Choroid plexus epithelial cell (primary cell): ENCODE measurements at regions not wholly inside any gene's neighbourhood (a gene's known extent, or its start where the extent isn't known, plus 50 kb on each side); places are given as distances from the start of the nearest gene placed in this dataset.

Experiments
- DNase-seq: peaks from one replicate; pipeline ENCODE4 v3.0.0-alpha.2; 2010; ENCODE audit warnings: low read depth
- H3K4me3 ChIP-seq: 2 replicates; pipeline ENCODE4 v1.5.1; 2011; ENCODE audit warnings: low read depth, mild to moderate bottlenecking, control low read depth, low read length, moderate library complexity
- CTCF ChIP-seq: conservative IDR thresholded peaks from 2 replicates; pipeline ENCODE4 v1.5.1; 2011; ENCODE audit warnings: low read depth, mild to moderate bottlenecking, control low read depth, inconsistent platforms, low read length, moderate library complexity

DNA sequence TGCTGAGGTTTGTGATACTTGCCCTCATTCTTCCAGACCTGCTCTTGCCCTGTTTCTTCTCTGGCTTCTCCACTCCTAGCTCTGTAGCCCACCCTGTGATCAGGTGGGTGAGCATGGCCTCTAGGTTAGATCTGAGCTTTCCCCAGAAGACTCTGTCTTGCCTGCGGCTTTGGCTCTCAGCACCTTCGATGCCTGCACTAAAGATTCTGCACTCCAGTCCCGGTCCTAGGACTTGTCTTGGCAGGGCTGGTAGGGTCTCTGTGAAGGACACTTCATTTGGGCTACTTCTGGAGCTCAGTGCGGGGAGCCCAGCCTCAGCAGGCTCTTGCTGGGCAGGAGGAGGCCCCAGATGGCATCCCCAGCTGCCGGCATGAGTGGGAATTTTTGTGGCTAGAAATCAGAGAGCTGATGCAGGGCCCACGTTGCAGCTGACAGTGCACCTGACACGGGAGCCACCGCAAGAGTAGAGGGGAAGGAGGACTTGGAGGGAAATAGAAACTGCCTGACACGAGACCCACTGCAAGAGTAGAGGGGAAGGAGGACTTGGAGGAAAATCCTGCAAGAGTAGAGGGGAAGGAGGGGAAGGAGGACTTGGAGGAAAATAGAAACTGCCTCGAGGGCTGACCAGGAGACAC is 226.9 kb upstream of the B3GAT1 start:
- no peak for DNase-seq
- no peak overlapping the region for H3K4me3 ChIP-seq
- no peak for TF ChIP-seq CTCF

DNA sequence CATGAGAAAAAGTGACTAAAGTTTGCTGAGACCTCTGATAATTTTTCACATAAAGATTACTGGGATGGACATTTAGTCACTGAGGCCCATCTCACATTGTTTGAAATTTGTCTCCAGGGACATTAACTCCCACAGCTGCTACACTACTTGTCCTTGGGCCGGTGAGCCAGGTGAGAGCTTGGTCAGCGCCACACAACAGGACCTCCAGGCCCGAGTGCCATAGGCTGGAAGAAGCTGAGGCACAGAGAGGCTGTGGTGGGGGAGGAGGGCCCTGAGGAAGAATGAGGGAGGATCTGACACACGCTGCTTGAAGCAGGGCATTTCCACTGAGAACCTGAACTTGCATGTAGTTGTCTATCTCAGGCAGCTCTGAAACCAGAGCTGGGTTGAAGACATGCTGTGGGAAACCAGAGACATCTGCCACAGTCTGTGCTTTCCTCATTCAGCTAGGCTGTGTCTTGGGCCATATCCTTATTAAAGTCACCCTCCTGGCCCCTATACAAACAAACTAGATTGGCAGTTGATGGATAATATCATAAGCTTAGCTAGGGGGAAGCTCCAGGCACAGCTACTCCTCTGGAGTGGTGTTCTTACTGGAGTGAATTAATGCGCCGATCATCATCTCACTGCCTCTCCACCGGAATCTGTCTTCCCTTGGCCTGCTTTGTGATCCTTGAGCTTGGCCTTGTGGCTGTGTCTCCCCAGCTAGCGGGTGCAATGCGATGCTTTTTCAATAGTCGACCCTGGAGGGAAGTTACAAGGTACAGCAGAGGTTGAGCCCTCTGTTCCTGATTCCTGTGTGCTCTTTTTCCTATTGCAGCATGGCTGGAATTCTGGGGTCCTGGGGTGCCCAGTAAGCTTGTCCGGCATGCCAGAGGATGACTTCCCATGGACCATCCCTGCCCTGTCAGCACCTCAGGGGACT is 225.3 kb upstream of the B3GAT1 start:
- no peak for DNase-seq
- no peak overlapping the region for H3K4me3 ChIP-seq
- TF ChIP-seq CTCF, result no peak

- DNase-seq, result no peak
- no peak overlapping the region for H3K4me3 ChIP-seq
- no peak for TF ChIP-seq CTCF
Measured at GRCh38 chr11:134636071-134636470, 224.0 kb upstream of the B3GAT1 start.

DNA sequence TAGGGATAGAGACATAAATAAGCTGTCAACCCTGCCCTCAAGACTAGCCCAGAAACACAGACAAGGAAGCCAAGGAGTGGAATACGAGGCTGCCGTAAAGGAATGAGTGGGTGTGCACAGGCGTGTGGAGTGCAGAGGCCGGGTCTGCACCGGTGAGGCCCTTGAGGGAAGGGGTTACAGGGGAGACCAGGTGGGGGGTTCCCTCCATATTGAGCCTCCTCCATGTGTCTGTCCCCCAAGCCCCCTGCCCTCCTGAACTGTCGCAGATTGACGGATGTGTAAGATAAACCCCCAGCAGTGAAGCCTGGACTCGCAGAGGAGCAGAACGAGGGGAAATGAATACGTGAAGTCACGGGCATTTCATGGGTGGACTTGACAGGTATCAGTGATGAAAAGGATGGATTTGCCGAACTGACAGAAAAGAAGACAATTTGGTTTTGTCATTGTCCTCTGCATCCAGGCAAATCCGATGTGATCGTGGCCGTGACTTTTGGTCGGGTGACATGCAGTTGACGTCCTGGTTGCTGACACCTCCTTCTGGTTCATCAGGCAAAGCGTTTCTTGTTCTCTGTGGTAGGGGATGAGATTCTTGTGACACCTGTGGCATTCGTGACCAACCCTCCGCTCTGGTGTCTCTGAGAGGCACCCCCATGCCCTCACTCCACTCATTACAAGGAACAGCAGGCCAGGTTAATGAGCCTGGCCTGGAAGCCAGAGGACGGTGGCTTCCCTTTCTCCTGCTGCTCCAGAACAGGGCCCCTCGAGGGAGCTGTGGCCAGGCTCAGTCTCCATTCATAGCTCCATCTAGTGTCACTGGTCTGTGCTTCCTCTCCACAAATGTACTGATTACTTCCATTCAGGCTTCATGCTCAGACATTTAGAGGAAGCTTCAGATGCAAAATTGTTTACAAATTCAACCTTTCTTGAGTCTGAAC is 223.1 kb upstream of the B3GAT1 start:
- no peak for TF ChIP-seq CTCF
- no peak overlapping the region for H3K4me3 ChIP-seq
- no peak for DNase-seq

DNA sequence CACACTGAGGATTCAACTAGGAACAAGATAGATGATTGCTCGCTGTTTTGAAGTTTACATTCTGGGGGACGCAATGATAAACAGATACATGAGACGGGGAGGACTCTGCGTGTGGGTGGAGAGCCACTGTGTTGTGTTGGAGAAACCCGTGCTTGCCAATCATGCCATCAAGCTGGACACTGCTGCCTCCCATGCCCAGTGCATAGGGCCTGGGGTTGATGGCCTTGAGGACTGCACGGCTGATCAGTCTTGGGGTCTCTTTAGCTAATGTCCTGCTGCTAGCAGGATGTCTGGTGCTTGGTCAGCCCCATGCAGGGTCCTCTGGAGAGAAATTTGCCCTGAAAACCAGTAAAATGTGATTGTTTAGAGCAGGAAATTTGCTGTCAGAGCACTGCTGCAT is 221.2 kb upstream of the B3GAT1 start:
- no peak for TF ChIP-seq CTCF
- no peak overlapping the region for H3K4me3 ChIP-seq
- no peak for DNase-seq

DNA sequence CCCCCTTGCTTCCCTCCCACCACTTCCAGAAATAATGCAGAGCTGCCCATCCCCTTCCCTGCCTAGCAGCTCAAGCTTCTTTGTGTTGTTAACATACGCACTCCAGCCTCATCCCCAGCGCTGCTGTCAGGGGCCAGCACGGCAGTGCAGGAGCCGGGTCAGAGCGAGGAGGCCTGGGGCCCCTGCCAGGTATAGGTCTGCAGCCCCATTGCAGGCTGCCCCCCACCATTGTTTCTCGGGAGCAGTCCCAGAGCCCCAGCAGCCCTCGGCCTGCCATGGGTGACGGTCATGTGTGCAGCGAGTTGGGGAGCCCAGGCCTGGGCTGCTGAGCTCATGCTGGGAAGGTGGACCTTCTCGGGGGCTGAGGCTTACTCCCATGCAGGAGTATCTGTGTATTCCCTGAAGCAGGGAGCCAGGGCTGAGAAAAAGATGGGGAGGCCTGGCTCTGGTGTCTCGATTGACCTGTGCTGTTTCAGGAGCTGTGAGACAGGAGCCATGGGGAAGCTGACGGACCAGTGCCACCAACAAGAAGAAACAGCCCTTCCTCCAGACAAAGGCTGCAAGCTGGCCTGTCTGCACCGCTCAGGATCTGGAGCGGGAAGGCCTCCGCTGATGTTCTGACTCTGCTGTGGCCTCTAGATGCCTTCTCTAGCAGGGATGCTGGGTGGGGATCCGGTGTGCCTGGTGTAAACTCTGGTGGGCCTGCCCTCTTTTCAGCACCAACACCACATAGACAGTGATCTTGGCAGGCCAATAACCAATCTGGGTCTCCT is 220.5 kb upstream of the B3GAT1 start:
- H3K4me3 ChIP-seq, result no peak overlapping the region
- TF ChIP-seq CTCF, result no peak
- DNase-seq, result no peak
